ENCODE measurements at regions not wholly inside any gene's neighbourhood (a gene's known extent, or its start where the extent isn't known, plus 50 kb on each side); places are given as distances from the start of the nearest gene placed in this dataset.

- Histone ChIP-seq H2AK5ac (ENCODE audit: low read depth, low read length) (no peak overlapping the region), H2BK120ac (replicated peaks; ENCODE audit: low read depth, low read length) (no peak overlapping the region), H3K23me2 (ENCODE audit: low read depth, low read length) (no peaks in the 10 kb centered on the region), H3K9ac (replicated peaks in 1 of 4; ENCODE audit: extremely low read depth in 1 of 4, low read depth in 3 of 4, low read length in 3 of 4) (no peak overlapping the region), H2BK15ac (ENCODE audit: low read length) (no peak overlapping the region), H3K9me3 (ENCODE audit: insufficient read depth in 2 of 2, low read depth in 1 of 2, low read length in 1 of 2) (no peaks in the 10 kb centered on the region), H4K8ac (ENCODE audit: extremely low read depth, insufficient read depth, low read length) (no peak overlapping the region), H2AFZ (ENCODE audit: low read length) (no peak overlapping the region), H3K14ac (ENCODE audit: insufficient read length) (no peak overlapping the region), H4K20me1 (replicated peaks in 1 of 2; ENCODE audit: control insufficient read depth in 1 of 2, insufficient read depth in 2 of 2, low read length in 2 of 2) (no peaks in the 10 kb centered on the region), H2BK12ac (ENCODE audit: low read depth, low read length) (no peak overlapping the region), H3K79me1 (ENCODE audit: low read depth, low read length) (no peaks in the 10 kb centered on the region), H3K27me3 (replicated peaks in 1 of 4; ENCODE audit: control insufficient read depth in 3 of 4, extremely low read depth in 1 of 4, insufficient read depth in 3 of 4, low read length in 3 of 4) (no peaks in the 10 kb centered on the region), H2BK20ac (ENCODE audit: low read length) (no peak overlapping the region), H3K4ac (replicated peaks; ENCODE audit: insufficient read length, low read depth, low read length) (no peak overlapping the region), H3K4me2 (ENCODE audit: insufficient read depth in 1 of 2, low read depth in 2 of 2, low read length in 2 of 2) (no peak overlapping the region), H3K79me2 (ENCODE audit: control insufficient read depth in 1 of 2, insufficient read depth in 2 of 2, low read length in 2 of 2) (no peaks in the 10 kb centered on the region), H3K4me3 (ENCODE audit: extremely low read depth in 1 of 4, insufficient read depth in 2 of 4, low read depth in 3 of 4, low read length in 4 of 4) (no peak overlapping the region), H2BK5ac (ENCODE audit: low read depth, low read length) (no peak overlapping the region), H3K27ac (ENCODE audit: low read depth, low read length) (no peak overlapping the region), H3K56ac (replicated peaks; ENCODE audit: insufficient read length, low read depth, low read length) (no peak overlapping the region), H3K23ac (ENCODE audit: insufficient read length) (no peak overlapping the region), H4K5ac (ENCODE audit: insufficient read length, low read depth, low read length) (no peak overlapping the region), H3K36me3 (ENCODE audit: control insufficient read depth in 2 of 4, insufficient read depth in 4 of 4, low read length in 3 of 4) (no peaks in the 10 kb centered on the region), H3K4me1 (replicated peaks in 1 of 4; ENCODE audit: control insufficient read depth in 3 of 4, insufficient read depth in 4 of 4, low read length in 3 of 4) (peaks cover 0 to 3% (median 0%) of the 10 kb centered on the region in 4 experiments; a peak in 2 of 7 replicates), H3K18ac (ENCODE audit: extremely low read depth, low read length) (no peak overlapping the region), H4K91ac (replicated peaks; ENCODE audit: insufficient read length, low read length) (no peak overlapping the region)
- no peak for FAIRE-seq
- ChIA-PET CTCF (ENCODE audit: partially characterized antibody) (interaction anchor here (1.0 to 1.8 kb wide), 4 partner anchors 15 to 298 kb away, joined by 3 to 6 read pairs (median 3); no protein-coding TSS in a partner anchor), POLR2A (ENCODE audit: partially characterized antibody) (no interaction called here)
- no peak for DNase-seq (ENCODE audit: low read depth in 1 of 2, low spot score in 2 of 2)
- 81% methylated on average over 6 of the region's 6 CpGs; no CpG with 5 or more reads in 1 of the 2 experiments for WGBS, 2 experiments (ENCODE audit: extremely low coverage in 1 of 2, insufficient coverage in 1 of 2, insufficient read length in 1 of 2, insufficient replicate concordance in 2 of 2, low coverage in 1 of 2, low lambda C conversion rate in 2 of 2, missing lambda C conversion rate in 1 of 2)
- TF ChIP-seq SP4 (IDR thresholded peaks at IDR 0.05; ENCODE audit: low read length) = no peak
- TF ChIP-seq FOSL1 (IDR thresholded peaks at IDR 0.05; ENCODE audit: insufficient read depth, low read depth, low read length) = no peak
- TF ChIP-seq TBP (IDR thresholded peaks at IDR 0.05; ENCODE audit: low read depth, low read length) = no peak
- no peak for TF ChIP-seq SP2 (IDR thresholded peaks at IDR 0.05; ENCODE audit: low read length)
- no peak for TF ChIP-seq RAD21 (IDR thresholded peaks at IDR 0.05 in 1 of 2, conservative IDR thresholded peaks at IDR 0.05 in 1 of 2; ENCODE audit: low read depth in 2 of 2, low read length in 2 of 2)
- no peak for TF ChIP-seq ZNF274 (IDR thresholded peaks at IDR 0.05; ENCODE audit: borderline replicate concordance, extremely low read depth, low read length)
- TF ChIP-seq KDM5A (IDR thresholded peaks at IDR 0.05; ENCODE audit: low read length) = no peak
- no peak for TF ChIP-seq GABPA (IDR thresholded peaks at IDR 0.05; ENCODE audit: borderline replicate concordance, insufficient read depth, low read length)
- no peak for TF ChIP-seq KDM4A (IDR thresholded peaks at IDR 0.05; ENCODE audit: low read depth, low read length, severe bottlenecking)
- no peak for TF ChIP-seq JUND (IDR thresholded peaks at IDR 0.05; ENCODE audit: low read length)
- TF ChIP-seq TAF1 (IDR thresholded peaks at IDR 0.05; ENCODE audit: low read depth, low read length) = no peak
- no peak for TF ChIP-seq JUN (IDR thresholded peaks at IDR 0.05; ENCODE audit: low read depth, low read length)
- TF ChIP-seq SIN3A (conservative IDR thresholded peaks at IDR 0.05 in 1 of 2, IDR thresholded peaks at IDR 0.05 in 1 of 2; ENCODE audit: low read depth in 1 of 2, low read length in 2 of 2) = no peak
- no peak for TF ChIP-seq ASH2L (IDR thresholded peaks at IDR 0.05; ENCODE audit: low read length)
Measured at GRCh38 chr10:109475711-109476421, 447.4 kb downstream of the XPNPEP1 start.
